HG03103 (cell line): ENCODE measurements at regions not wholly inside any gene's neighbourhood (a gene's known extent, or its start where the extent isn't known, plus 50 kb on each side); places are given as distances from the start of the nearest gene placed in this dataset.

Experiments used
- ATAC-seq: cut with Tn5 transposase; IDR thresholded peaks from one replicate; pipeline ENCODE4 v1.9.1; 2021; ENCODE audit warnings: low read depth; ENCODE audit not compliant: unreplicated experiment

- ATAC-seq: no peak
Measured at GRCh38 chr2:134128746-134129145, 125.1 kb upstream of the MGAT5 start.

DNA sequence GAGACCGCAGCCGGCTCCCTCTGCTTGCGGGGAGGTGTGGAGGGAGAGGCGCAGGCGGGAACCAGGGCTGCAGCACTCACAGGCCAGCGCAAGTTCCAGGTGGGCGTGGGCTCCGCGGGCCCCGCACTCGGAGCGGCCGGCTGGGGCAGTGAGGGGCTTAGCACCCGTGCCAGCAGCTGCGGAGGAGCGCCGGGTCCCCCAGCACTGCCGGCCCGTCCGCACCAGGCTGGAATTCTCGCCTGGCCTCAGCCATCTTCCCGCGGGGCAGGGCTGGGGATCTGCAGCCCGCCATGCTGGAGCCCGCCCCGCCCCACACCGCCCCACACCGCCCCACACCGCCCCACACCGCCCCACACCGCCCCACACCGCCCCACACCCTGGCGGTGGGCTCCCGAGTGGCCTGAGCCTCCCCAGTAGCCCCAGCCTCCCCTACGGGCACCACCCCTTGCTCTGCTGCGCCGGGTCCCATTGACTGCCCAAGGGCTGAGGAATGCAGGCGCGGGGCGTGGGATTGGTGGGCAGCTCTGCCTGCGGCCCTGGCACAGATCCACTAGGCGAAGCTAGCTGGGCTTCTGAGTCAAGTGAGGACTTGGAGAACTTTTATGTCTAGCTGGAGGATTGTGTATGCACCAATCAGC, 123.9 kb upstream of the MGAT5 start:
- no peak for ATAC-seq

GRCh38 chr2:134131681-134132489, 122.0 kb upstream of the MGAT5 start:
- no peak for ATAC-seq

DNA sequence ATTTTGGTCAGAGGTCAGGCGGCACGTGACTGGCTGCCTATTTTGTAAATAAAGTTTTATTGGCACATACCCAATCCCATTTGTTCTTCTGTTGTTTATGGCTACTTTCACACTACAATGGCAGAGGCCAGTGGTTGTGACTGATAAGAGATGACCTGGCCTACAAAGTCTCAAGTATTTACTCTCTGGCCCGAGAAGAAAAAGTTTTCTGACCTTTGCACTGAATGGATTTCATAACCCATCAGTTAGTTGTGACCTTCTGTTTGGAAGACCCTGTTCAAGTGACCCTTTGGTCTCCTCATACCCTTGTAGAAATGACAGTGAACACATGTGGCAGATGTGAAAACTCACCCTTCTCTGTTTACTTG, 121.4 kb upstream of the MGAT5 start:
- ATAC-seq: no peak

GRCh38 chr2:134133622-134134312, 120.1 kb upstream of the MGAT5 start:
- no peak for ATAC-seq

DNA sequence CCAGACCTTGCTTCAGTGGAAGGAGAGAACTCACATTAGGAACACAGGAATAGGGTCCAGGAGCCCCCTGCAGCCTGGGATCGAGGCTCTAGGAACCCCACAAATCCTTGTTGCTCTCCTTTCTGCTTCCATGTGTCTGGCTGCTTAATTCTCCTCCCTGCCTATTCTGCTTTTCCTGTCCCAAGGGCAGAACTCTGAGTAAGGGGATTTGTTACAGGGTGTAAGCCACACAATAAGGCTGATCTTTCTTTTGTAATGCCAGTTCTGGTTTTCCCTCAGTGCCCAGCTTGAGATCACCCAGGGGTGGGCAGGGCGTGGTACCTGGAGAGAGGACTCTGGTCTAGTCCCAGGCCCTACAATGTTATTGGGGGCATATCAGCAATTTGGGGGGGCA, 119.6 kb upstream of the MGAT5 start:
- ATAC-seq: no peak

- no peak for ATAC-seq
Measured at GRCh38 chr2:134134827-134135226, 119.0 kb upstream of the MGAT5 start.

DNA sequence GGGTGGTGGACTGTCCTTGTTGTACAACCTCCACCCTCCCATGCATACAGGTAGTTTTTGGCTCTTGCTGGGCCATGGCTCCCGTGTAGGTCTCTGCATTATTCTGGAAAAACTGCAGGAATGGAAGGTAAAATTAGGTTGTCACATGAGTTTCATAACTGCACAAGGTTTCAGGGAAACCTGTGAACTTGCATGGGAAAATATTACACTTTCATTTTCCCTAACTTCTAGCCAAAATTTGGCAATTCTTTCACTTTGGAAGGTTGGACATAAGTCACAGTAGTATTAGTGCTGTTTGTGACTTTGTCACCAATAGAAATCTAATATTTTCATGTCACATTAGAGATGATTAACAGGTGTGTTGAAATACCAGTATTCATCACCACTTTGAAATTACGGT, 118.1 kb upstream of the MGAT5 start:
- ATAC-seq: no peak

DNA sequence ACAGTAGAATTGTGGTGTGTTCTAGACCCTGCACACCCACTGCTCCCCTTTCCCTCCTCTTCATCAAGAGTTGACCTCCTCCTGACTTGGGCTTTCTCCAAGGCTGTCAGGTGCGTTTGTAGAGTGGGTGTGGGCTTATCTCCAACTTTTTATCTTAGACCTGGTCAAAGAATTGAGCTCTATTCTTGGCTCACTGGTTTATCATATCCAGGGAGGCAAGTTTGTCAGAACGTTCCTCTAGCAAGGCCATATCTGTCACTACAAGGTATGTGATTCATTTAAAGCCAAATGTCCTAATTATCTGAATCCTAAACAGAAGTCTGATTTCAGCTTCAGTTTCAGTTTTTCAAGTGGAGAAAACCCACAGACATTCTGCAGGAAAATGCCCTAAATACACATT, 117.1 kb upstream of the MGAT5 start:
- ATAC-seq: no peak

DNA sequence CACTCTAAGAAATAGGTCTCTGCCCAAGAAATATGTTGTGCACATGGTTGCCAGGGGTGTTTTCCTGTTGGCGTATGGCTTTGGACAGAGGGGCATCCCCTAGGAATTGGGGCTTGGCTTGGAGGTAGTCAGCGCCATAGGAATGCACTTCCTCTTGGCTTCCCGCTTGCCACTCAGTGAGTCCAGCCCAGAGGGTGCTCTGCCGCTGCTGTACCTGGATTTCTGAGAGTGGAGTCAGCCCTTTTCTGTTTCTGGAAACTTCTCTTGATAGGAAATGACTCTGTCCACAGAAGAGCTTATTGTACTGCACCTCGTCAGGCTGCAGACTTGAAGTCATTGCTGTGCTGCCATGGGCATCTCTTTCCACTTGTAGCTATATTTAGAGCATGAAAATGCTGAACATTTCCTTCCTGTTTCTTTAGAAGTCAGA, 116.7 kb upstream of the MGAT5 start:
- no peak for ATAC-seq

DNA sequence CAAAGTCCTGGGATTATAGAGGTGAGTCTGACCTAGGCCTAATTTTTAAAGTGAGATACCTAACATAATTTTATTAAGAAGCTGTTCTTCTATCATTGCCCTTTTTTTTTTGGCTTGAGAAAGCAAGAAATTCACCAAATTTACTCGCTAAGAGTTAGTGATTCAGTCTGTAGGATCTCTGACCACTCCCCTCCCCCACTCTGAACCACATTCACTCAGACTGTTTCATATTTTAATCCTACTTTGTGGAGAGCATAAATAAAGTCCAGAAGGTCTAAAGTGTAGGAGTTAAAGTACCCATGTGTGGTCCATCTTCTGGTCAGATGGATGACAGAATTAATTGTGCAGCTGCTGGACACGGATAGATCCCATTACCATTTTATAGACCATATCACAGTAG, 115.8 kb upstream of the MGAT5 start:
- no peak for ATAC-seq

- ATAC-seq: no peak
Measured at GRCh38 chr2:134139611-134140010, 114.3 kb upstream of the MGAT5 start.

GRCh38 chr2:134140251-134140661, 113.6 kb upstream of the MGAT5 start:
- no peak for ATAC-seq

- no peak for ATAC-seq
Measured at GRCh38 chr2:134141598-134142340, 112.1 kb upstream of the MGAT5 start.

DNA sequence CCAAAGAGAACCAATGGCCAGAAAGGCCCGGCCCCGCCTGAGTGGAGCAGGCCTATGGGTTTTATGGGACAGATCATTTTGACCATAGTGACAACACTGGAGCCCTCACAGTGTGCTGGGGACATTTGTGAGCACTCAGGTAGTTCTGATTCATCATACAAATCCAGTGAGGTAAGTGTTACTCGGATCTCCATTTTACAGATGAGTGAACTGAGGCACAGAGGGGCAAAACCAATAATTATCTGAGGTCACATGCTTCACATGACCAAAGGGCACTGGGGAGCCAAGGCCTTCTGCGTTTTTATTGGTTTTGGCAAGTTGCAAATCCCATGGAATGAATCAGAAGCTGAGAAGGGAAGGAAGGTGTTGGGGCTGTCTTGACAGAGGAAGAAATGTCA, 111.5 kb upstream of the MGAT5 start:
- no peak for ATAC-seq

GRCh38 chr2:134142903-134143302, 111.0 kb upstream of the MGAT5 start:
- ATAC-seq: no peak

- ATAC-seq: no peak
Measured at GRCh38 chr2:134143568-134143967, 110.3 kb upstream of the MGAT5 start.

- no peak for ATAC-seq
Measured at GRCh38 chr2:134144081-134144596, 109.7 kb upstream of the MGAT5 start.

DNA sequence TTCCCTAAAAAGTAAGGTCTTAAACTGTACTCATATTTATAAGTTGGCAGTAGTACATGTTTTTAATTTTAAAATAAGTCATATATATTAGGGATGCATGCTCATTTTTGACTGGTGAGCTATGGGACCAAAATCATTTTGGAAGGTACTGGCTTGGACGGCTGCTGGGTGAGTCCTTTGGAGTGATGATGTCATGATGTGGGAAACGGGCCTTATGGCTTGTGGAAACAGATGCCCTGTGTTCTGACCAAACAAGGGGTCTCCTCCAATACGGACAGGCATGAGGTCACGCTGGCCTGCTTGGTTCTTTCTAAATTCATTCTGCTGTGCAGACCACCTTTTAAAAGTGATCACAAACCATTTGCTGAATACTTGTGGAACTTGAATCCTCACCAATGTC, 109.2 kb upstream of the MGAT5 start:
- ATAC-seq: no peak

DNA sequence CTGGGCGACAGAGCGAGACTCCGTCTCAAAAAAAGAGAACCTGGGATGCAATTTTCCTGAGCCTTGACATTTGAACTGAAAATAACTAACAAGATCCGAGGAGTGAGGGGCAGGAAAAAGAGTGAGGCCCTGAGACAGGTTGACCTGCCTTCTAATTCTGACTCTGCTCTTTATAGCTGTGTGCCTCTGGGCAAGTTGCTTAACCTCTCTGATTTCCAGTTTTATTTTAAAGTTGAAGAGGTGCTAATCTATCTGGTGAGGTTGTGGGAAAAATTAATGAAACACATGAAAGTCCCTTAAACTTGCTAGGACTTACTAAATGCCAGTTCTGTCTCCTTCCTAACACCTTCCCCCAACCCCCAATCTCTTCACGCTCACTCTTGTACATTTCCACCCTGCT, 108.4 kb upstream of the MGAT5 start:
- no peak for ATAC-seq

DNA sequence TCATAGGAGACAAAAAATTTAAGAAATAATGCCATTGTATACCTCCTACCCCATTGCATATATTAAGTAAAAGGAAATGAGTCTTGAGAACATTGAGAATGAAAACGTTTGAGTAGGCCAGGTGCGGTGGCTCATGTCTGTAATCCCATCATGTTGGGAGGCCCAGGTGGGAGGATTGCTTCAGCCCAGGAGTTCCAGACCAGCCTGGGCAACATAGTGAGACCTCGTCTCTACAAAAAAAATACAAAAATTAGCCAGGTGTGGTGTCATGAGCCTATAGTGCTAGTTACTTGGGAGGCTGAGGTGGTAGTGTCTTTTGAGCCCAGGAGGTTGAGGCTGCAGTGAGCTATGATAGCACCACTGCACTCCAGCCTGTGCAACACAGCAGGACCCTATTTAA, 107.7 kb upstream of the MGAT5 start:
- no peak for ATAC-seq
